Pancreas (tissue), 10 donors: ENCODE measurements at regions not wholly inside any gene's neighbourhood (a gene's known extent, or its start where the extent isn't known, plus 50 kb on each side); places are given as distances from the start of the nearest gene placed in this dataset.

Source experiments
- ATAC-seq, 4 donors: fragments of 200-7000 bp; cut with Tn5 transposase; one replicate each; pipeline versions ENCODE4 v1.8.0 to v1.9.1; 2020; ENCODE audit warnings: mild to moderate bottlenecking in 4 of 4, moderate library complexity in 4 of 4
- DNase-seq, 6 donors: peaks; one replicate each; pipeline ENCODE4 v3.0.0-alpha.2; 2020
- FAIRE-seq: peaks from 2 replicates; lab custom pipeline; 2012; peaks lifted over from hg19 to GRCh38; lab: Jason Lieb, UNC
- H3K27ac ChIP-seq, 4 donors: fragments of 200-600 bp; sonication (generic); 1 replicate in 3 of 4; 2 replicates in 1 of 4; pipeline versions ENCODE4 v1.5.0 to v1.8.0; 2020
- H3K27me3 ChIP-seq, 4 donors: fragments of 200-600 bp; one replicate each; pipeline ENCODE4 v1.8.0; 2021
- H3K36me3 ChIP-seq, 3 donors: fragments of 200-600 bp; sonication (generic) in 1 of 3; one replicate each; pipeline versions ENCODE4 v1.5.0 to v1.8.0; 2020 to 2021
- H3K4me1 ChIP-seq, 3 donors: fragments of 200-600 bp; one replicate each; pipeline ENCODE4 v1.8.0; 2021
- H3K4me3 ChIP-seq, 4 donors: fragments of 200-600 bp; sonication (generic) in 2 of 4; one replicate each; pipeline versions ENCODE4 v1.5.0 to v1.8.0; 2020 to 2021
- H3K9me3 ChIP-seq, 4 donors: fragments of 200-600 bp; one replicate each; pipeline ENCODE4 v1.8.0; 2021
- CTCF ChIP-seq, 4 donors: fragments of 200-600 bp; sonication (generic) in 3 of 4; IDR thresholded peaks; one replicate each; pipeline versions ENCODE4 v1.5.0 to v1.8.0; 2021; ENCODE audit warnings: antibody characterized with exemption in 4 of 4
- WGBS, 2 donors: extraction: QIAGEN DNeasy Blood & Tissue Kit; methylation state at CpG; one replicate each; pipeline ENCODE4 v1.1.7; 2013; 5-methylcytosine and 5-hydroxymethylcytosine counted together
- intact Hi-C, 3 donors: fragments of 100-400 bp; cut with DNase I; formaldehyde crosslinking; loops; one replicate each; pipeline versions ENCODE4 v1.11.1 to v1.14.2; 2022
- donor health status: healthy with polysubstance abuse.
- donor health status: DM: no; HTN: no; CAD: no; lungs with moderate emphysema.
- donor health status: DM: no; HTN: no; CAD: no.
- donor health status: control.
- donor health status: control.
- donor health status: Bipolar disorder and iron deficiency.
- donor health status: DM: yes; HTN: yes; CAD: no.
- donor health status: DM: no; HTN: no; CAD: no.
- donor health status: DM: no; HTN: no; CAD: no.
- donor health status: DM: yes; HTN: yes; CAD: no.

- FAIRE-seq: no peak
- Histone ChIP-seq H3K9me3 (no peaks in the 10 kb centered on the region), H3K27me3 (no peaks in the 10 kb centered on the region), H3K4me1 (no peaks in the 10 kb centered on the region), H3K36me3 (no peaks in the 10 kb centered on the region), H3K27ac (no peak overlapping the region), H3K4me3 (no peak overlapping the region)
- WGBS, 2 donors: 94% methylated on average over 8 of the region's 8 CpGs
- intact Hi-C loops: no loop called here
- no peak for TF ChIP-seq CTCF (IDR thresholded peaks at IDR 0.05)
- ATAC-seq: no peak
- DNase-seq: no peak
These were observed 87.8 kb upstream of the IRF2BP2 start for GRCh38 chr1:234697741-234698140.

- Histone ChIP-seq H3K4me1 (no peaks in the 10 kb centered on the region), H3K9me3 (no peaks in the 10 kb centered on the region), H3K4me3 (no peak overlapping the region), H3K36me3 (no peaks in the 10 kb centered on the region), H3K27me3 (no peaks in the 10 kb centered on the region), H3K27ac (no peak overlapping the region)
- FAIRE-seq (no peak), ATAC-seq (no peak), DNase-seq (no peak)
- 57 to 69% methylated on average over 1 of the region's 1 CpG for WGBS, 2 donors
- TF ChIP-seq CTCF (IDR thresholded peaks at IDR 0.05): no peak
- intact Hi-C loops: no loop called here
These were observed 87.0 kb upstream of the IRF2BP2 start for GRCh38 chr1:234697015-234697414.

DNA sequence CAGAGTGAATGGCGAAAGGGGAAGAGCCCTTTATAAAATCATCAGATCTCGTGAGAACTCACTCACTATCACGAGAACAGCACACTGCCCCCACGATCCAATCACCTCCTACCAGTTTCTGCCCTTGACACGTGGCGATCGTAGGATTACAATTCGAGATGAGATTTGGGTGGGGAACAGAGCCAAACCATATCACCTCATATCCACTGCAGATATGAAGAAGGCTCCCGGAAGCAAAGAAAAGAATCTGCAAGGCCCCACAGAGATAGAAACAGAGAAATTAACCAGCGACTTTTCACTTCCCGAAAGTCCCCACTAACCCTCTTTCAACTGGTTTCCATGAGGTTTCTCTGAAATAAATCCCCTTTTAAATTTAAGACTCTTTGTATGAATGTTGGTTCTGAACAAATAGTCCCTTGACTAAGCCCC is 86.2 kb upstream of the IRF2BP2 start:
- intact Hi-C loops: no loop called here
- FAIRE-seq: no peak
- no peak for TF ChIP-seq CTCF (IDR thresholded peaks at IDR 0.05)
- Histone ChIP-seq H3K27me3 (no peaks in the 10 kb centered on the region), H3K4me3 (no peak overlapping the region), H3K9me3 (no peaks in the 10 kb centered on the region), H3K36me3 (no peaks in the 10 kb centered on the region), H3K27ac (no peak overlapping the region), H3K4me1 (no peaks in the 10 kb centered on the region)
- ATAC-seq: no peak
- DNase-seq: no peak
- 79 to 86% methylated on average over 11 of the region's 11 CpGs for WGBS, 2 donors

DNA sequence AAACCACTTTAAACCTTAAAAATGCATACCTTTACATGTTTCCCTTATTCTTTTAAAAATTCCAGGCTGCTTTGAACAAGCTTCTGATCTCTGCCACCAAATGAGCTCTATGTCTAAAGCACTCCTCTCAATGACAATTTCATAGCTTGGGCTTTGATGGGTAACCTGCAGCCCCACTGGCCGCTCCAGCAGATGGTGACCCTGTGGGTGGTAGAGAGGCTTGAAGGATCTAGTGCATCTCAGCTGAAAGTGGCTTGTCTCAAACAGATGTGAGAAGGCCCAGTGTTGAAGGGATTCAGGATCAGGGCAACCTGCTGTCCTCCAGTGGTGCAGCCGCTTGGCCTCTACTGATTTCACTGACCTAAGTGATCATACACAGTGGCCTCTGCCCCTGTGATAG is 84.7 kb upstream of the IRF2BP2 start:
- 46 to 73% methylated on average over 2 of the region's 2 CpGs for WGBS, 2 donors
- Histone ChIP-seq H3K36me3 (no peaks in the 10 kb centered on the region), H3K27me3 (no peaks in the 10 kb centered on the region), H3K4me1 (no peaks in the 10 kb centered on the region), H3K4me3 (no peak overlapping the region), H3K27ac (no peak overlapping the region), H3K9me3 (no peaks in the 10 kb centered on the region)
- ATAC-seq (no peak), DNase-seq (no peak), FAIRE-seq (no peak)
- TF ChIP-seq CTCF (IDR thresholded peaks at IDR 0.05): no peak
- intact Hi-C loops: no loop called here

GRCh38 chr1:234692966-234693580 is 83.1 kb upstream of the IRF2BP2 start:
- no peaks in the 10 kb centered on the region for H3K9me3 ChIP-seq
- no peak for DNase-seq
- H3K27ac ChIP-seq: no peak overlapping the region
- intact Hi-C loops: no loop called here
- WGBS, 2 donors: 83 to 86% methylated on average over 4 of the region's 4 CpGs
- no peaks in the 10 kb centered on the region for H3K27me3 ChIP-seq
- H3K4me3 ChIP-seq: no peak overlapping the region
- no peaks in the 10 kb centered on the region for H3K36me3 ChIP-seq
- no peak for TF ChIP-seq CTCF (IDR thresholded peaks at IDR 0.05)
- FAIRE-seq: no peak
- ATAC-seq: no peak
- H3K4me1 ChIP-seq: no peaks in the 10 kb centered on the region
